ENCODE measurements at regions not wholly inside any gene's neighbourhood (a gene's known extent, or its start where the extent isn't known, plus 50 kb on each side); places are given as distances from the start of the nearest gene placed in this dataset.

DNA sequence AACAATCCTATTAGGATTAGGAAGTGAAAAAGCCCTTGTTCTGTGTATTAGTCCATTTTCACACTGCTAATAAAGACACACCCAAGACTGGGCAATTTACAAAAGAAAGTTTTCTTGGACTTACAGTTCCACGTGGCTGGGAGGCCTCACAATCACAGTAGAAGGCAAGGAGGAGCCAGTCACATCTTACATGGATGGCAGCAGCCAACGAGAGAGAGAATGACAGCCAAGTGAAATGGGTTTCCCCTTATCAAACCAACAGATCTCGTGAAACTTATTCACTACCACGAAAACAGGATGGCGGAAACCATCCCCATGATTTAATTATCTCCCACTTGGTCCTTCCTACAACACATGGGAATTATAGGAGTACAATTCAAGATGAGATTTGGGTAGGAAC, 248.2 kb upstream of the KCNMB2 start:
- DNase-seq (ENCODE audit: low spot score) = no peak

DNA sequence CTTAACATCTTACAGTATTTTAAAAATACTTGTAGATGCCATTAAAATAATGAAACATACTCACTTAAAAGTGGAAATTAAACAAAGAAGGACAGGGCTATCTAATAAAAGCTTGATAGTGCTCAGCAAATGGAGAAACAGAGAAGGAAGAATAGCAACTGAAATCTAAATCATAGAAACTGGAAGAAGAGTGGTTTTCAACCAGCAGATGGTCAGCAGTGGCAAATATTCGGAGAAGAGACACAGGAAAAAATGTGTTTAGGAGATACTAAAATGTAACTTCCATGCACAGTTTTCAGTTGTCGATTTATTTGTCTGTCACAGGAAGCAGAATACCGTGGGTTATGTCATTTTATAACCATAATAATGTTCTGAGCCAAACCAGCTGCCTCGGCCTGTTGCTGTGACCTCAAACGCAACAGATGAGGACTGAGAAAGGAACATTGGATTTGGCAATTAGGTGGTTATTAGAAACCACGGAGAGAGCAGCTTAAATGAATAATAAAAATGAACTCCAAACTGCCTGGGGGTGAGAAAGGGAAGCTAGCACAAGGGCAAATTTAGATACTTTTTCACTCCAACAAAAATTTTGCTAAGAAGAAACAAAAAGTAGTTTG, 246.6 kb upstream of the KCNMB2 start:
- no peak for DNase-seq (ENCODE audit: low spot score)

DNA sequence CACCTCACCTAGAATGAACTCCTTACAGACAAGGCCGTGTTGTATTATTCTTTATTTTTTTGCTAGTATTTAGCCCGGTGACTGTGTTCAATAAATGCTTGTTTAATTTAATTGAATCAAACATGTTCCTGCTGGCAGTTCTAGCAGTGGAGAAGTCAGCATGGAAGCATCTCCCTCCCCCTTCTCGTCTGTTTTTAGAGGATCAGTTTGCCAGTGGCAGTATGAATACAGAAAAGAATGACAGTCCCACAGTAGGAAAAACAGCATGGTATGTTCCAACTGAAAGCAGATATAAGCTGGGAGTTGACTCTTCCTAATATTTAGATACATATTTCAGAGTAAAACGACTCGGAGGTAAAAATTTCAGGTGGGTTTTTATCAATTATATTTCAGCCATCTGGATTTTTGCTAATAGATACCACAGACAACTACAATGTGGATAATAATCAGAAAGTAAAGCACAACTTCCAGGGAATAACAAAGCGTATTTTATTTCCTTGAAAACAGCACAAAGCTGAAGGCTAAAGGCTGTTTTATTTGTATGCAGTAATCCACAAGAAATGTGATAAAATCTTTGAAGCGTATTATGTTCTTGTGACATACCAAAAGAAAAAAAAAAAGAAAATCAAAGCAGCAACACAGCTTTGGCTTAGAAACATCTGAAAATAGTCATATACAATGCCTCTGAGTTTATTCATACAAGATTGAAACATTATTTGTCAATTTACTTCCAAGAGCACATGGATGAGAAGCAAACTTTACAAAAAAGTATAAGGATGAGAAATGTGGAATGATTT, 244.5 kb upstream of the KCNMB2 start:
- DNase-seq (ENCODE audit: low spot score) = peak; percentile 56

DNA sequence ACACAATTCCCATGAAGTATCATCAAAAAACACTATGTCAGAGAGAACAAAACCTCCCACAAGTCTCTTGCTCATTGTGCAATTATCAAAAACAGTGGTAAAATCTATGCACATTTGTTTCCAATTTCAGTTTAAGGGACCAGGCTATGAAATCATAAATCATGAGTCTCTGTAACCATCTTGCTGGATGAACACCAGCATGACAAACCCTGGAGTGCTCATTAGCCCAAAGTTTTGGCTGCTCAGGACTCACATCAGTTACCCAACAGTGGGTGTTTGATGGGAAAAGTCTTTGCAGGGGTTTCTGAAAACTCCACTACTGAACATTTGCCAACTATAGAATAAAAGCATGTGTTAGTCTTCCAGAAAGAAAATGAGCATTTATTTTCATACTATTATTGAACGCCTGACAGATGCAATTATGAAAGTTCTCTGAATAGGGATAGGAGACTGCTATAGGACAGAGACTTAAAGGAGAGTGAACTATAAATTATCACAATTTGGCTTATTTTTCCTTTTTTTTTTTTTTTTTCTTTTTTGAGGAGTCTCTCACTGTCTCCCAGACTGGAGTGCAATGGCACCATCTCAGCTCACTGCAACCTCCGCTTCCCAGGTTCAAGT, 240.8 kb upstream of the KCNMB2 start:
- DNase-seq (ENCODE audit: low spot score) = no peak

DNA sequence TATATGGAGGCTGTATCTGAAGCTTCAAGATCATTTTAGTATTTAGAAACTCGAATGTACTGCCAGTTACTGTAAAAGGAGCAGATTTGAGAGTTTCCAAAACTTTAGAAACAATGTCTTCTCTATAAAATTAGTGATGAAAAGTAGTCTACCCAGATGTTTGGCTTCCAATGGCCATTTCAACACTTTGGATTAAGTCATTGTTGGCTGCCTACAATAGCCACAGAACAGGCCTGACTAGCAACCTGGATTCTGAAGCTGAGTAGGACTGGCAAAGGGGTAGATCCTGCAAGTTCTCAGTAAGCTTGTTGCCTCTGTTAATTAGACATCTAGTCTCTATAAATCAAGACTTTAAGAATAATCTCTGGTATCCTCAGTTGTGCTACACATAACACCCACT, 239.0 kb upstream of the KCNMB2 start:
- no peak for DNase-seq (ENCODE audit: low spot score)

DNA sequence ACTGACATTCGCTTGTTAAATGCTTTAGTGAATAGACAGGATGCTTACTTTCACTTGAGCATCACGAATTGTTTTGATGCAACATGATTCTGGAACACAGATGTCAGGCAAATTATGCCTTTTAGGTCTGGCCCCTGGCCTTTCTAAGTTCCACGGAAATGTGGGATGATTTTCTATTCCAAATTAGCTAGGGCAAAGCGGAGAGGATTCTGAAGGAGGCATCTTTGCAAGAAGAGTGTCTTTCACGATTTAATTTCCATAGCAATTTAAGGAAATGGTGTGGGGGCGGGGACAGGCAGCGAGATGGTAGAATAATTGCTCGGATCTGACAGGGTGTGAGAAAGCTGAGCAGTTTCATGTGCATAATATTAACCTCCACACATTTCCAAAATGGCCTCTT, 238.5 kb upstream of the KCNMB2 start:
- no peak for DNase-seq (ENCODE audit: low spot score)

- no peak for DNase-seq (ENCODE audit: low spot score)
These were observed 235.7 kb upstream of the KCNMB2 start for GRCh38 chr3:178300441-178300959.

- no peak for DNase-seq (ENCODE audit: low spot score)
These were observed 233.0 kb upstream of the KCNMB2 start for GRCh38 chr3:178302966-178303930.

DNA sequence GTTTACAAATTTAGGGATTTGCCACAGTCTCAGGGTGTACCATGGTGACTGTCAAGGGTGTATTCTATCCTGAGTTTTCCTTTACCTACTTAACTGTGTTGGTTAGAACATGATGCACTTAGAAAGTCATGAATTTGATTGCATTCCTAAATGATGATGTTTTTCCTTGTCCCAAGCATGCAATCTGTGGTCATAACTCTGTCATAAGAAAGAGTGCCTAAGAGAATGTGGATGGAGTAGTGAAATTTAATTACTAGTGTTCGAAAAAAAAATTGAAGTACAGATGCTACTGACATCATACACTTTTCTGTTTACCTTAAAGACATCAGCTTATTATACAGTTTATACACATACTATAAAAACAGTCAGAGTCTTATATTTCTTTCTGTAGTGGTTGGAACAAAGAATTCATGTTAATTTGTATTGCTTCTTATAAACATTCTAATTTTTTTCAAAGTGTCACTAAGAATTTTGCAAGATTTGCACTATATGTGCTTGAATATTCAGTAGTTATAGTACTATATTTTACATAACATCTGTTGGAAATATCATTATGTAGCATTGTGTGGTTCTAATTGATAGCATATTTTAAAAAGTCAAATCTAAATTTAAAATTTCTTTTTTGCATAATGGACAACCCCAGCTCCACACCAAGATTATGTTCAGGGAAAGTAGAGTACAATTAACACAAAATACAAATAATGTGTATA, 231.3 kb upstream of the KCNMB2 start:
- no peak for DNase-seq (ENCODE audit: low spot score)

- no peak for DNase-seq (ENCODE audit: low spot score)
These were observed 229.7 kb upstream of the KCNMB2 start for GRCh38 chr3:178306432-178307115.

GRCh38 chr3:178308771-178309170, 227.5 kb upstream of the KCNMB2 start:
- DNase-seq (ENCODE audit: low spot score) = no peak

DNA sequence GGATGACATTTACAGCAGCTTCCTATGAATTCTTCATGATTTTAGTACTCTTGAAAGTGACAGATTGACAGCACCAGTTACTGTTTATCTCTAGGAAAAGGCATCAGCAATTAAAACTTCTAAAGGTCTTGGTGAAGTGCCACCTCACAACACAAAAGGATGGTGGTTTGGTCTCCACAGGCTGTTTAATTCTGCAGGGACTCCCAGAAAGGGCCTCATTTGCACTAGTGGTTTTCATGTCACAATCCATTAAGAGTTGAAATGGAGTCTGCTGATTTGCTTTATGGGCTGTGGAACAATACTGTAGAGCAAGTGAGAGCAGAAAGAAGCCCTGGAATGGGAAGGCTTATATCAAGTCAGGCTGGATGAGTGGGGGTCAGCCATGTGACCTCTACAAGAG, 225.3 kb upstream of the KCNMB2 start:
- DNase-seq (ENCODE audit: low spot score) = no peak

DNA sequence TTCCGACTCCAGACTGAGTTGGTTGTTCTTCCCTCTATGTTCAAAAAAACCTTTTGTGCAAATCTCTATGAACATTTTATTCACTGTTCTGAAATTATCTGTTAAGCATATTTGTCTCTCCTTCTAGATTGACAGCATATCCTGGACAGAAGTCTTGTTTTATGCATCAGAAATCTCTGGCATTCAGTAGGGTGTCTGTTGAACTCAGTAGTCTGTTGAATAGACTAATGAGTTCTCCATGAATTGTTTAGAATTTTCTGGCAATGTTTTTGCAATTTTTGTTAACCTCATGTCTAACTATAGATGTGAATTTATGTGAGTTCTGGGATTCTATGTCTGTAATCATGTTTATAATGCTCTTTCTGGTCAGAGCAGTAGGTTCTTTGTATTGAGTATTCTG, 222.5 kb upstream of the KCNMB2 start:
- no peak for DNase-seq (ENCODE audit: low spot score)

DNA sequence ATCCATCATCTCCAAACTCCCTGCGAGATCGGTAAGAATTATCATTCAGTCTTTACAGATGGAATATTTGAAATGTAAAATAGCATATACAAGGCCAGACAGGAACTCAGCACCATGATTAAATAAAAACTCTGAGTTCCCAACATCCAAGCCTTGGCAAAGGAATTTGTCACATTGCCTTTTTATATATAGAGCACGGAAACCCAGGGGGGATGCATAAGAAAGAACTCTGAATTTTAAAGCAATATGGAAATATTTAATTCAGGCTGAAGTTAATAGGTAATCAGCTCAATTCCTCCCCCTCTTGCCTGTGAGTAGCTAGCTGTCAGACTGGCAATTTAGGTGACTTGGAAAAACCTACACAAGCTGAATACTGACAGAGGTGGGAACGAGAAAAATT, 217.9 kb upstream of the KCNMB2 start:
- DNase-seq (ENCODE audit: low spot score) = no peak

GRCh38 chr3:178318941-178319816, 217.1 kb upstream of the KCNMB2 start:
- no peak for DNase-seq (ENCODE audit: low spot score)

DNA sequence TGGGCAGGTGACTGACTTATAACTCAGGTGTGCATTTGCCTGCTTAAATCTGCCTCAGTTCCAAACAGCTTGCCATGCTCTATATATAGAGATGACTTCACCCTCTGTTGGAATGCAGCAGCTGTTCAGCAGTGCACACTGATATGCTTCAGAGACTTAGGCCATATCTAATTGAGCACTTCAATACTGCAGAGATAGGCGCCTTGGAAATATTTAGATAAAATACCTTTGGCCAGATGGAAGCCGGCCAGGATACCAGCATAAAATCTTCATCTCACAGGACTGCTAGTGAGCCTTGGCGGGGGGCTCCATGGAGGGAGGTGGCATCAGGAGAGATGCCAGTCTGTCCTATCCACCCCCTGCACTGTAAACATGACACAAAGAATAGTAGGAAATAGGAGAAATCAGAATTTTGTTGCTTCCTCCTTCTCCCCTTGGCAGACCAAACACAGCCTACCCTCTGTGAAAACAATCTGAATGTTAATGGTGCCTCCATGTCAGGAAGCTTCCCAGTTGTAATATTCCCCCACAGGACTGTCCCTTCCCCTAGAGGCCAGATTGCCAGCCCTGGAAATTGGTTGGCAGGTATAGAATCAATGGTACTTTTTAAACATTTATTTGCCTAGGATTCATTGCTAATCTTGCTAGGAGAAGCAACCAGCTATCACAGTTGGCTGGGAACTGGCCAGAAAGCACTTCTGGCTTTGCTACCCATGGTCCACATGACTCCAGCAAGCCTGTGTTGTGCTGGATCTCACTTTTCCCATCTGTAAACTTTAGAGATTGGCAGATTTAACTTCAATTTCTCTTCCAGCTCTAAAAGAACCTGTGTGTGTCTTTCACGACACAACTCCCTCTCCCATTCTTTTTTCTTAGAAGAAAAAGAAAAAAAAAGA, 215.5 kb upstream of the KCNMB2 start:
- DNase-seq (ENCODE audit: low spot score) = no peak

DNA sequence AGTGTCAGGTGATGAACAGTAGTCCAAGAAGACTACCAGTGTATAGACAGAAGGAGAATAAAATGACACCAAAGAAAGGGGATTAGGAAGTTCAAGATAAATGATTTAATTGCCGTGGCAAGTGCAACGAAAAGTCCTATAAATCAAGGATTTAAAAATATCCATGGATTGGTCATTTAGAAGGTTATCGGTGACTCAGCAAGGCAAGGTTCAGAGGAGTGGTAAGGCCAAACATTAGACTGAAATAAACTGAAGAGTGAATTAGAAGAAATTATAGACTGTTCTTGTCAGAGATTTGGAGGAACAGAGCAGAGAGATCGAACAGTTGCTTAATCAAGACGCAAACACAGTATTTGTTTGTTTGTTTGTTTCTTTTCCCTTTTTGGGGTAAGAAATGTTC, 211.9 kb upstream of the KCNMB2 start:
- DNase-seq (ENCODE audit: low spot score) = no peak

GRCh38 chr3:178325330-178325729, 210.9 kb upstream of the KCNMB2 start:
- peak; percentile 38 for DNase-seq (ENCODE audit: low spot score)
